Mononuclear cell (primary cell): ENCODE measurements at regions not wholly inside any gene's neighbourhood (a gene's known extent, or its start where the extent isn't known, plus 50 kb on each side); places are given as distances from the start of the nearest gene placed in this dataset.
"Not testable (repeated sequence)": the region's sequence is repeated elsewhere in the genome, so short reads cannot be mapped to it uniquely, and the experiment has no call there.

Experiments
- H3K27me3 ChIP-seq: 2 replicates; pipeline ENCODE4 v1.6.0; 2011; ENCODE audit warnings: low read length, control low read depth; ENCODE audit not compliant: insufficient read depth
- H3K4me1 ChIP-seq: 2 replicates; pipeline ENCODE4 v1.5.1; 2011; ENCODE audit warnings: mild to moderate bottlenecking, low read length, control low read depth; ENCODE audit not compliant: insufficient read depth
- H3K4me3 ChIP-seq: 2 replicates; pipeline ENCODE4 v1.5.1; 2011; ENCODE audit warnings: mild to moderate bottlenecking, low read length, moderate library complexity
- H3K9me3 ChIP-seq: 2 replicates; pipeline ENCODE4 v1.5.1; 2011; ENCODE audit warnings: low read depth, mild to moderate bottlenecking, control low read depth, low read length

DNA sequence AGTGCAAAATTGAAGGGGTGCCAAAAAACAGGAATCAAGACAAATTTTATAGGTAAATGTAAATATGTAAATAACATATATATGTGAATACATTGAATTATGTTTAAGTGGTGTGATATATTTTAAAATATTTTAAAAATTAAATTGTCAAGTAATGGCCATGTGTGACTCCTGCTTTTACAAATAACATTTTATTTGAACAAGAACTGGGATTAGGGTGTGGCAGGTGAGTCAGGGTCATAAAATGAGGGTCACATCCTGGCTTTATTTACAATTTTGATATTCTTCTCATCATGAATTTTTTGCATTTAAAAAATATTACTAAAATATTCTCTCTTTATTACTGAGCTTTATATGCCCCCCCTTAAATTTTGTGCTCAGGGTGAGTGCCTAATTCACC lies 601.1 kb upstream of the MAN1A1 start:
- no peaks in the 10 kb centered on the region for H3K9me3 ChIP-seq

DNA sequence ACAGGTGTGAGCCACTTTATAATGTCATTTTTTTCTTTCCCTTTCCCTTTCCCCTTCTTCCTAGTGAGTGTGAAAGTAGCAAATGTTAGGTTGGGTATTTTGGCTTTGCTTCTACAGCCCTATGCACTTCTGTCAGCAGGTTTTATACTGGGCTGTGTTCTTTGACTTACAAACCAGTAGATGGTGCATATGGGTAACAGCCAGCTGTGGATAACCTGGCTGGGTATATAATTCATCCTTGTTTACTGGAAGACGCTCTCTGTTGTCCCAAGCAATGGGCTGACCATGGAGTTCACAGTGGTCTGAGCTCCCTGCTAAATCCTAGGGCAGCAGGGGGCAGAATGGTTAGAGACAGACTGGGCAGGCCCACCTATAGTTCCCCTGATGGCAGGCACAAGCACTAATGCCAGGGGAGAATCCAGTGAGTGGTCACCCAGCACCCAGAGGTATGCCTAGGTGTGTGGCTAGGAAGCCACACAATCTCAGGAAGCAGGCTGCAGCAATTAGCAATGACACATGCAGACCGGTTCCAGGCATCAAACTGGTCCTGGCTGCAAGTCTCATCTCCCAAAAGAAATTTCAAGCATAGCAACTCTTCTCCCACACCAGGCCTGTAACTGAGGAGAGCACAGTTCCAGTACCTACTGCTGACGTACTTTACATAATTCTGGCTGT lies 592.7 kb upstream of the MAN1A1 start:
- H3K4me3 ChIP-seq = no peak overlapping the region
- no peaks in the 10 kb centered on the region for H3K9me3 ChIP-seq
- no peaks in the 10 kb centered on the region for H3K27me3 ChIP-seq
- no peaks in the 10 kb centered on the region for H3K4me1 ChIP-seq

More for the DNA sequence above, 601.1 kb upstream of the MAN1A1 start:
- H3K4me3 ChIP-seq = no peak overlapping the region
- no peaks in the 10 kb centered on the region for H3K4me1 ChIP-seq
- no peaks in the 10 kb centered on the region for H3K27me3 ChIP-seq

DNA sequence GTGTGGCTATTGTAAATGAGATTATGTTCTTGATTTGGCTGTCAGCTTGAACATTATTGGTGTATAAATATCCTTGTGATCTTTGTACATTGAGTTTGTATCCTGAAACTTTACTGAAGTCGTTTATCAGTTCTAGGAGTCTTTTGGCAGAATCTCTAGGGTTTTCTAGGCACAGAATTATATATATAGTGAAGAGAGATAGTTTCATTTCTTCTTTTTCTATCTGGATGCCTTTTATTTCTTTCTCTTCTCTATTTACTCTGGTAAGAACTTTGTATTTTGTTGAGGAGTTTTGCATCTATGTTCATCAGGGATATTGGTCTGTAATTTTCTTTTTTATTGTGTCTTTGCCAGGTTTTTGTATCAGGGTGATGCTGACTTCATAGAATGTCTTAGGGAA lies 589.2 kb upstream of the MAN1A1 start:
- H3K27me3 ChIP-seq = no peaks in the 10 kb centered on the region
- no peak overlapping the region for H3K4me3 ChIP-seq
- no peaks in the 10 kb centered on the region for H3K9me3 ChIP-seq
- peaks cover 4% of the 10 kb centered on the region for H3K4me1 ChIP-seq

DNA sequence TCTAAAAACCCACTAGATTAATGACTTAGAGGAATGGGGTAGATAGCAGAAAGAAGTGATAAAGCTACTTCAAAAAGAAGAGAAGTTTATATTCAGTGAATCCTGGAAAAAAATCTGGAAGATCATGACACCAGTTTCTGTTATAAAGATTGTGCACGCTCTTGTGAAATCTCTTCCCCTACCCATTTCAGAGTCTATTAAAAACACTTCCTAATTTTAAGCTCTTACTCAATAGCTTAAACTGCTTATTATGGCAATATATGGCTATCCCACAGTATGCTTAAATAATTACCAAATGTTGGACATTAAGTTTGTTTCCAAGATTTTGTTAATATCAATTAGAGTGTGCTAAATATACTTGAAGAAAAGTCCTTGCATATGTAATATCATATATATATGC lies 585.3 kb upstream of the MAN1A1 start:
- H3K9me3 ChIP-seq = no peaks in the 10 kb centered on the region
- H3K4me3 ChIP-seq = no peak overlapping the region
- H3K4me1 ChIP-seq = peaks cover 4% of the 10 kb centered on the region
- no peaks in the 10 kb centered on the region for H3K27me3 ChIP-seq

DNA sequence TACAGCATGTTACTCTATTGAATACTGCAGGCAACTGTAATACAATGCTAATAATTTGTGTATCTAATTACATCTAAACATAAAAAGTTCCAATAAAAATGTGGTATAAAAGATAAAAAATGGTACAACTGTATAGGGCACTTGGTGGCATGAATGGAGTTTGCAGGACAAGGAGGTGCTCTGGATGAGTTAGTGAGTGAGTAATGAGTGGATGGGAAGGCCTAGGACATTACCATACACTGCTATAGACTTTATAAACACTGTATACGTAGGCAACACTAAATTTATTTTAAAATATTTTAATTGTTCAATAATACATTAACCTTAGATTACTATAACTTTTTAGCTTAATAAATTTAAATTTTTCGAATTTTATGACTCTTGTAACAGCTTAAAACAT lies 579.6 kb upstream of the MAN1A1 start:
- Histone ChIP-seq H3K27me3 (no peaks in the 10 kb centered on the region), H3K4me3 (no peak overlapping the region), H3K9me3 (peaks cover under 1% of the 10 kb centered on the region), H3K4me1 (no peaks in the 10 kb centered on the region)

DNA sequence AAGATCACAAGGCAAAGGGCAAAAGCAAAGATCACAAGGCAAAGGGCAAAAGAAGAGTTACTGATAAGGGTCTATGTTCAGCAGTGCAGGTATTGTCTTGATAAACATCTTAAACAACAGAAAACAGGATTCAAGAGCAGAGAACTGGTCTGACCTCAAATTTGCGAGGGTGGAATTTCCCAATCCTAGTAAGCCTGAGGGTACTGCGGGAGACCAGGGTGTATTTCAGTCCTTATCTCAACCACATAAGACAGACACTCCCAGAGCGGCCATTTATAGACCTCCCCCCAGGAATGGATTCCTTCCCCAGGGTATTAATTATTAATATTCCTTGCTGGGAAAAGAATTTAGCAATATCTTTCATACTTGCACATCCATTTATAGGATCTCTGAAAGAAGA lies 575.3 kb upstream of the MAN1A1 start:
- not testable (repeated sequence) for H3K4me3 ChIP-seq, H3K4me1 ChIP-seq, H3K27me3 ChIP-seq
- peaks cover 43% of the 10 kb centered on the region for H3K9me3 ChIP-seq

DNA sequence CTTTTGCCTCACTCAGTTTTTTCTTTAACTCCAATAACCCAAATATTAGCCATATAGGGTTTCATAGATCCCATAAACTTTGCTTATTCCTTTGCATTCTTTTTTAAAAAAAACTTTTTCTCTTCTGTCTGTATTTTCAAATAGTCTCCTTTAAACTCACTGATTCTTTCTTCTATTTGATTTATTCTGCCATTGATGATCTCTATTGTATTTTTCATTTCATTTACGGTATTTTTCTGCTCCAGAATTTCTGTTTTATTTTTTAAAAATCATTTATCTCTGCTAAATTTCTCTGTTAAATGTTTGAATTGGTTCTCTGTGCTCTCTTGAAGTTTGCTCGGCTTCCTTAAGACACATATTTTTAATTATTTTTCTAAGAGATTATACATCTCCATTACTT lies 573.3 kb upstream of the MAN1A1 start:
- Histone ChIP-seq H3K27me3 (no peaks in the 10 kb centered on the region), H3K4me3 (no peak overlapping the region), H3K4me1 (no peaks in the 10 kb centered on the region), H3K9me3 (peaks cover 47% of the 10 kb centered on the region)

DNA sequence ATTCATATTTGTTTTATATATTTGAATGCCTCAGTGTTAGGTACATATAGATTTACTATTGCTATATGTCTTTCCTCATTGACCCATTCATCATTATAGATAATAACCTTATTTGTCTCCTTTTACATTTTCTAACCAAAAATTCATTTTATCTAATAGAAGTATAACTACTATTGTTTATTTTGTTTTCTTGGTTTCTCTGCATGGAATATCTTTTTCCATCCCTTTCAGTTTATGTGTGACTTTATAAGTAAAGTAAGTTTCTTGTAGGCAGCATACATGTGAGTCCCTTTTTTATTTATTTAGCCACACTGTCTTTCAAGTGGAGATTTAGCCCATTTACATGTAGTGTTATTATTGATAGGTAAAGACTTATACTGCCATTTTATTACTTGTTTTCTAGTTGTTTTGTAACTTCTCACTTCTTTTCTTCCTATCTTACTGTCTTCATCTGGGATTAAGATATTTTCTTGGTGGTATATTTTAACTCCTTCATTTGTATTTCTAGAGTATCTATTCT lies 572.0 kb upstream of the MAN1A1 start:
- no peaks in the 10 kb centered on the region for H3K4me1 ChIP-seq
- no peak overlapping the region for H3K4me3 ChIP-seq
- peaks cover 47% of the 10 kb centered on the region for H3K9me3 ChIP-seq
- no peaks in the 10 kb centered on the region for H3K27me3 ChIP-seq

DNA sequence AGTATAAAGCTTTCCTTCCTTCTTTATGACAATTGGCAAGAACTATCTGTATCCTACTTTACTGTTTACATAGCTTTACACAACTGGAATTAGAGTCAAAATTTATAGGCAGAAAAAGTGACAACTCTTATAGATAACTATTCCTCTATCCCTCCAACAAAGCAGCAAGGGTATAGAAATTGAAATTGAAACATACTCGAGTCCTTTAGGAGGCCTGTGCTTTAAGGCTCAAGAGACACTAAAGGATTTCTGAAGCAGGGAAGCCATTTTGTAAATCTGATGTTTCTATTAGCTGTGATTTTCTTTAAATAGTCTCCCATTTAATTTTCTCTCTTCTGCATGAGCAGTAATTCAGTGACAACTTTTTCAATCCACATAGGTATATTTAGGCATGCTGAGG lies 567.6 kb upstream of the MAN1A1 start:
- Histone ChIP-seq H3K9me3 (peaks cover 27% of the 10 kb centered on the region), H3K4me3 (no peak overlapping the region), H3K4me1 (no peaks in the 10 kb centered on the region), H3K27me3 (no peaks in the 10 kb centered on the region)

DNA sequence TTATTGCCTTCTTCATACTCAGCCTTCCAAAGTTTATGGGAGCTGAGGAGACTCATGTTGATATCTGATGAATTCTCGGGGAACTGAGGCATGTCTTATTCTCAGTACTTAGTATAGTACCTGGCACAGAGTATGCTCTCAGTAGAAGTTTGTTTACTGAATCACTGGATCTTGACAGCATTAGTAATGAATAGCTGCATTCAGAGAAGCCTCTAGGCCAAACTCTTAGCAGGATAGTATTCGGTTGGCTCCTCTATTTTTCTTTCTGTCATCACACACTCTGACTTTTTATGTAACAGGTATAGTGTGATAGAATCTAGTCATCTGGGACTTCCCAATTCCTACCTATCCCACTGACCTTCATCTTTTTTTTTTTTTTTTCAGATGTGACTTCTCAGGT lies 566.4 kb upstream of the MAN1A1 start:
- H3K4me1 ChIP-seq = no peaks in the 10 kb centered on the region
- no peak overlapping the region for H3K4me3 ChIP-seq
- no peaks in the 10 kb centered on the region for H3K27me3 ChIP-seq

DNA sequence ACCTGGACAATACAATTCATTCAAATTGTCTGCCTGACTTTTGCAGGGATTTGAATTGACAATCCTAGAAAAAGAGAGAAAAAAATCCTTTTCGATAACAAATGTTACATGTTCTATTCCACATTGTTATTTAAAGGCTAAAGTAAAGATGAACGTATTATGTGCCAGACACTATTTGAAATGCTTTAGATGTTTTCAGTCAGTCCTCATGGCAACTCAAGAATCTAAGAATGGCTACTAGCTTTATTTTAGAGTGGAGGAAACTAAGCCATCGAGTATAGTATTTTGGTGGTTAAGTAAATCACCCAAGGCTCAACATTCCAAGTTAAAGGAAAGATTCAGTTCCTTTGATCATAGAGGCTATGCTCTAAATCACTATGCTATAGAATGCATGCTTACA lies 558.6 kb upstream of the MAN1A1 start:
- Histone ChIP-seq H3K9me3 (no peaks in the 10 kb centered on the region), H3K4me1 (no peaks in the 10 kb centered on the region), H3K4me3 (no peak overlapping the region), H3K27me3 (no peaks in the 10 kb centered on the region)

More for the DNA sequence above, 566.4 kb upstream of the MAN1A1 start:
- peaks cover 15% of the 10 kb centered on the region for H3K9me3 ChIP-seq

DNA sequence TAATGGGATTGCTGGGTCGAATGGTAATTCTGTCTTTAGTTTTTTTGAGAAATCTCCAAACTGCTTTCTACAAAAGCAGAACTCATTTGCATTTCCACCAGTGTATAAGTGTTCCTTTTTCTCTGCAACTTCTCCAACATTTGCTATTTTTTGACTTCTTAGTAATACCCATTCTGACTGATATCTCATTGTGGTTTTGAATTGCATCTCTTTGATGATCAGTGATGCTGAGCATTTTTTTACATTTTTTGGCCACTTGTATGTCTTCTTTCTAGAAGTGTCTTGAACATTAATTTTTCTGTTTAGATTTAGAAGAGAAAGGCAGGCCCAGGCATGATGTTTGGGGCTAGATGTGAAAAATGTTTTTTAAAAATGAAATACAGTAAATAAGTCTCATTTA lies 553.1 kb upstream of the MAN1A1 start:
- Histone ChIP-seq H3K4me3 (no peak overlapping the region), H3K9me3 (no peaks in the 10 kb centered on the region), H3K4me1 (no peaks in the 10 kb centered on the region), H3K27me3 (no peaks in the 10 kb centered on the region)

DNA sequence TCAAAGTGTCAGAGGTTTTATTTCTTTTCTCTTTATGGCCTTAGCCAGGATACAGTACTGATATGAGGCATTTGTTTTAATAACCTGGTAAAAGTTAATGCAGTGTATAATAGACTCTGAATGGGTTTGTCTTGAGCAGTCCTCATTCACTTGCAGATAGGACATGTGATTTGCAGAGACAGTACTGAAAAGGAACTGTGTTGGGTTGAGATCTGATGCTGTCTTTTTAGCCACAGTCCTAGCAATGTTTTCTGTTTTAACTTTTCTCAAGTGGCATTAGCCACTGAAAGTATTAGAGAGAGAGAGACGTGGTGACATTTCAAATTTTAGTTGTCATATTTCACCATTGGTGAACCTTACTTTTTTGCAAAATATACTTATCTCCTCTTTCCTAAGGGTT lies 547.2 kb upstream of the MAN1A1 start:
- H3K4me3 ChIP-seq = no peak overlapping the region
- H3K9me3 ChIP-seq = no peaks in the 10 kb centered on the region
- H3K27me3 ChIP-seq = no peaks in the 10 kb centered on the region
- H3K4me1 ChIP-seq = no peaks in the 10 kb centered on the region

DNA sequence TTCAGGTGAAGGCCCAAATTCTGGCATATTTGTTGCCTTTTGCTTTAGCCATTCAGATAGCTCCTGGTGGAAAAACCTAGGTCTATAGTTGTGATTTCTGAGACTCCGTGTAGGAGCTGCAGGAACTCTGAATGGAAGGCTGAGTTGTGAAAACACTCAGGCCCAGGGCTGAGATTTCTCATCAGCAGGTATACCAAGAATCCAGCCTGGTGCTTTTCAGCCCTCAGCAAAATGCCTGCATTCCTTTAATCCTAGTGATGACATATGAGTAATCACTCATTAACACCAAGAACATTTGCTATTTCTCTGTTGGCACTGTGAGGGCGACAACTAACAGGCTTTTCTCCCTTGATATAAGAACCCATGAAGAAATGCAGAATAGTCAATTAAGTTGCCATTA lies 546.1 kb upstream of the MAN1A1 start:
- no peaks in the 10 kb centered on the region for H3K9me3 ChIP-seq
- no peak overlapping the region for H3K4me3 ChIP-seq
- H3K27me3 ChIP-seq = no peaks in the 10 kb centered on the region
- H3K4me1 ChIP-seq = no peaks in the 10 kb centered on the region

DNA sequence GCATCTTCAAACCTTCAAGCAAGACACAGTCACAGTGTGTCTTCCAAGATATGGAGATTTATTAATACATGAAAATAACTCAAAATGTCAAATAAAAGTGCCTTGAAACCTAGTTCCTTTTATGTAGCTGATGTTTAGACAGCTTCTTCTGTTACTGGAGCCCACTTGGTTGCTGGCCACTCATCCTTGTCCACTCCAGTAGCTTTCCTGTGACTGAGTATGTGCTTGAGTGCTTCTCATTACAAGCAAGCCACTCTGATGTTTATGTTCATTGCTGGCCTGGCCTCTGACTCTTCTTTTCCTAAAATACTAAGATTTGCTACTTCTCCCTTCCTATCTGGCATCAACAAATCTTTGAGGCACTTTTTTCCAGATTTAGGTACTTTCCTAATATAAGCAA lies 545.2 kb upstream of the MAN1A1 start:
- Histone ChIP-seq H3K4me3 (no peak overlapping the region), H3K9me3 (no peaks in the 10 kb centered on the region), H3K4me1 (no peaks in the 10 kb centered on the region), H3K27me3 (no peaks in the 10 kb centered on the region)

DNA sequence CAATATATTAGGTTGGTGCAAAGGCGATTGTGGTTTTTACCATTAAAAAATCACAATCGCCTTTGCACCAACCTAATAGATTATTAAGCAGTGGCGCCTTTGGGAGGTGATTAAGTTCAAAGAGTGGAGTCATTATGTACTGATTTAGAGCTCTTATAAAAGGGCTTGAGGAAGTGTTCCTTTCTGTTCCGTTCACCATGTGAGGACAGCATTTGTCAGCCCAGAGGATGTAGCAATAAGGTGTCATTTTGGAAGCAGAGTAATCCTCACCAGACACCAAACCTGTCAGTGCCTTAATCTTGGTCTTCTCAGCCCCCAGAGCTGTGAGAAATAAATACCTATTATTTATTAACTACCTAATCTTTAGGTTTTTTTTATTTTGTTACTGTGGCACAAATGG lies 542.1 kb upstream of the MAN1A1 start:
- H3K27me3 ChIP-seq = no peaks in the 10 kb centered on the region
- H3K9me3 ChIP-seq = no peaks in the 10 kb centered on the region
- H3K4me3 ChIP-seq = no peak overlapping the region
- H3K4me1 ChIP-seq = no peaks in the 10 kb centered on the region
